Panc1 (cell line): ENCODE measurements at regions not wholly inside any gene's neighbourhood (a gene's known extent, or its start where the extent isn't known, plus 50 kb on each side); places are given as distances from the start of the nearest gene placed in this dataset.

ENCODE experiments used
- ATAC-seq: fragments of 200-7000 bp; cut with Tn5 transposase; 2 replicates; pipeline ENCODE4 v1.9.1; 2020; ENCODE audit warnings: mild to moderate bottlenecking, moderate library complexity
- BruUV-seq: library from RNA; stranded (reverse); fragments of 400-500 nt; replicated peaks from 2 replicates; lab custom pipeline; 2021; lab: Mats Ljungman, UMichigan
- CTCF ChIA-PET: fragments of 300-600 bp; sonication (Branson Sonifier 250); formaldehyde crosslinking; loops from one replicate; lab custom pipeline; 2022; ENCODE audit warnings: antibody characterized with exemption; lab: Charles Lee
- POLR2A ChIA-PET: fragments of 300-600 bp; sonication (Branson Sonifier 250); formaldehyde crosslinking; loops from one replicate; lab custom pipeline; 2022; ENCODE audit warnings: antibody characterized with exemption; lab: Charles Lee
- DNase-seq: peaks from one replicate; pipeline ENCODE4 v3.0.0-alpha.2; 2010; ENCODE audit warnings: low read depth, low spot score
- H3K27ac ChIP-seq: 2 replicates; pipeline ENCODE4 v1.5.1; 2011; ENCODE audit warnings: mild to moderate bottlenecking, low read length, inconsistent platforms
- H3K27me3 ChIP-seq: fragments of 200-500 bp; sonication (Bioruptor generic); 2 replicates; pipeline ENCODE4 v1.6.0; 2014; ENCODE audit warnings: low read length, inconsistent platforms; ENCODE audit not compliant: control insufficient read depth, insufficient read depth
- H3K36me3 ChIP-seq: fragments of 200-500 bp; sonication (Bioruptor generic); 2 replicates; pipeline ENCODE4 v1.5.1; 2014; ENCODE audit warnings: inconsistent platforms, mild to moderate bottlenecking, low read length, moderate library complexity; ENCODE audit not compliant: control insufficient read depth, insufficient read depth
- H3K4me1 ChIP-seq: 2 replicates; pipeline ENCODE4 v1.5.1; 2011; ENCODE audit warnings: inconsistent platforms, mild to moderate bottlenecking, low read length, moderate library complexity; ENCODE audit not compliant: control insufficient read depth, insufficient read depth
- H3K4me3 ChIP-seq, 2 experiments: 2 replicates each; pipeline ENCODE4 v1.5.1; 2011 to 2012; ENCODE audit warnings: low read depth in 2 of 2, low read length in 2 of 2, mild to moderate bottlenecking in 2 of 2, inconsistent platforms in 1 of 2, moderate library complexity in 1 of 2
- H3K9me3 ChIP-seq: fragments of 200-500 bp; sonication (Bioruptor generic); 2 replicates; pipeline ENCODE4 v1.5.1; 2014; ENCODE audit warnings: low read depth, mild to moderate bottlenecking, inconsistent platforms, low read length, moderate library complexity; ENCODE audit not compliant: control insufficient read depth, insufficient read depth
- CTCF ChIP-seq: fragments of 450-650 bp; IDR thresholded peaks from 2 replicates; pipeline ENCODE4 v1.5.1; 2017; ENCODE audit warnings: mild to moderate bottlenecking
- POLR2AphosphoS5 ChIP-seq: IDR thresholded peaks from 2 replicates; pipeline ENCODE4 v1.6.1; 2012; ENCODE audit warnings: mild to moderate bottlenecking, low read depth, low read length, moderate library complexity
- REST ChIP-seq, 2 experiments: IDR thresholded peaks; 2 replicates each; pipeline ENCODE4 v1.6.1; 2011 to 2012; ENCODE audit warnings: low read depth in 2 of 2, control low read depth in 1 of 2, low read length in 1 of 2, mild to moderate bottlenecking in 1 of 2, moderate library complexity in 1 of 2; ENCODE audit not compliant: insufficient read depth in 1 of 2
- SIN3A ChIP-seq: IDR thresholded peaks from 2 replicates; pipeline ENCODE4 v1.6.1; 2012; ENCODE audit warnings: low read depth, mild to moderate bottlenecking, low read length, moderate library complexity, borderline replicate concordance; ENCODE audit not compliant: insufficient read depth
- TCF7L2 ChIP-seq: IDR thresholded peaks from 2 replicates; pipeline ENCODE4 v1.6.1; 2011; ENCODE audit warnings: mild to moderate bottlenecking, low read depth, low read length, inconsistent platforms
- in situ Hi-C: cut with HindIII; loops from 2 replicates; pipeline ENCODE4 v1.10.0; 2016; ENCODE audit warnings: low sequenced_read_pairs, low pct_unique_long_range_greater_than_20kb
- intact Hi-C: fragments of 100-400 bp; cut with micrococcal nuclease; formaldehyde crosslinking; loops from one replicate; pipeline ENCODE4 v1.10.0; 2022; ENCODE audit not compliant: unreplicated experiment

GRCh38 chrX:25175171-25175570 is 159.4 kb upstream of the ARX start:
- DNase-seq (no peak), ATAC-seq (no peak)
- H3K27ac ChIP-seq = no peak overlapping the region
- BruUV-seq = no TSS peak
- POLR2A ChIA-PET = no interaction called here
- intact Hi-C loops (no loop called here), in situ Hi-C loops (no loop called here)
- no peak overlapping the region for H3K4me3 ChIP-seq
- H3K4me1 ChIP-seq = no peaks in the 10 kb centered on the region
- H3K36me3 ChIP-seq = no peaks in the 10 kb centered on the region
- no peaks in the 10 kb centered on the region for H3K9me3 ChIP-seq
- TF ChIP-seq REST (IDR thresholded peaks at IDR 0.05; ENCODE audit: insufficient read depth in 1 of 2, low read depth in 2 of 2, low read length in 1 of 2) = no peak
- no peak for TF ChIP-seq CTCF
- no peak for TF ChIP-seq TCF7L2
- TF ChIP-seq SIN3A = no peak
- no peak for TF ChIP-seq POLR2AphosphoS5
- no peaks in the 10 kb centered on the region; the same call in none of the 2 replicates for H3K27me3 ChIP-seq
- CTCF ChIA-PET = no interaction called here

DNA sequence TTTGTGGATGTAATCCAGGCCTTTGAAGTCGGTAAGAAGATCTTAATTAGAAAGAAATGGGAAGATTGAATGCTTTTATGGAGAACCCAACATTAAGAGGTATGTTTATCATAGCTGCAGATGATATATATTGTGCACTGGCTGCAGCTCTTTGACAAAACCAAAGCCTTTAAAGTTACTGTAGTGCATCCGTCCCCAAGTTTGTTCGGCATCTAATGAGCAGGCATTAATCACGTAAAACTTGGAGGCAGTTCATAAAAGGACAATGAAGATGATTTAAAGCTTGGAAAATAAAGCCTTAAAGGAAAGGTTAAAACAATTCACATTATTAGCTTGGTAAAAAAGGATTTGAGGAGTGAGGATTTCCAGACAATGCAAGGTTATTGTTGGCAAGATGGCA is 150.8 kb upstream of the ARX start:
- H3K36me3 ChIP-seq = no peaks in the 10 kb centered on the region
- in situ Hi-C loops (no loop called here), intact Hi-C loops (no loop called here)
- no peaks in the 10 kb centered on the region for H3K9me3 ChIP-seq
- CTCF ChIA-PET = no interaction called here
- no peak overlapping the region for H3K27ac ChIP-seq
- H3K4me3 ChIP-seq = no peak overlapping the region
- DNase-seq = no peak
- no peaks in the 10 kb centered on the region for H3K4me1 ChIP-seq
- ATAC-seq = no peak
- no TSS peak for BruUV-seq
- no peaks in the 10 kb centered on the region for H3K27me3 ChIP-seq
- POLR2A ChIA-PET = interaction anchor here (0.7 kb wide), 1 partner anchor 10 kb away, joined by 5 read pairs; no protein-coding TSS in a partner anchor
- TF ChIP-seq REST (IDR thresholded peaks at IDR 0.05; ENCODE audit: insufficient read depth in 1 of 2, low read depth in 2 of 2, low read length in 1 of 2) (no peak), CTCF (no peak), TCF7L2 (no peak), SIN3A (no peak), POLR2AphosphoS5 (no peak)
